ENCODE measurements at regions not wholly inside any gene's neighbourhood (a gene's known extent, or its start where the extent isn't known, plus 50 kb on each side); places are given as distances from the start of the nearest gene placed in this dataset.

DNA sequence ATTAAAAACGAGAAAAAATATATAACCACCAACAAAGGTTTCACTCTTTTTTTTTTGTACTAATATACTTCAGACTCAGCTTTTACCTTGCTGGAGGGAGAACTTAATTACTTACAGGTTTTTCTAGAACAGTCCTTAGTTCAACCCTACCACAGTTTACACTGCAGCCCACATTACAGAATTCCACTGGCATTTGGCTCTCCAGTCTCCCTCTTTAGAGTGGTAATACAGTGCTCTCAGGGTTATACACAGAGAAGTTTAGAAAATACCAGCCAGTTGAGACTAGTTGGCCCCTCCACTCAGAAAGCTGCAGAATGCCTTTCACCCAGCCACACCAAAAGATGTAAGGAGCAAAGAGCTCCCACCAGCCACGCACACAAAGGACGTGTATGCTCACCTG lies 122.3 kb upstream of the DIO3 start:
- TF ChIP-seq, protein P1, sequence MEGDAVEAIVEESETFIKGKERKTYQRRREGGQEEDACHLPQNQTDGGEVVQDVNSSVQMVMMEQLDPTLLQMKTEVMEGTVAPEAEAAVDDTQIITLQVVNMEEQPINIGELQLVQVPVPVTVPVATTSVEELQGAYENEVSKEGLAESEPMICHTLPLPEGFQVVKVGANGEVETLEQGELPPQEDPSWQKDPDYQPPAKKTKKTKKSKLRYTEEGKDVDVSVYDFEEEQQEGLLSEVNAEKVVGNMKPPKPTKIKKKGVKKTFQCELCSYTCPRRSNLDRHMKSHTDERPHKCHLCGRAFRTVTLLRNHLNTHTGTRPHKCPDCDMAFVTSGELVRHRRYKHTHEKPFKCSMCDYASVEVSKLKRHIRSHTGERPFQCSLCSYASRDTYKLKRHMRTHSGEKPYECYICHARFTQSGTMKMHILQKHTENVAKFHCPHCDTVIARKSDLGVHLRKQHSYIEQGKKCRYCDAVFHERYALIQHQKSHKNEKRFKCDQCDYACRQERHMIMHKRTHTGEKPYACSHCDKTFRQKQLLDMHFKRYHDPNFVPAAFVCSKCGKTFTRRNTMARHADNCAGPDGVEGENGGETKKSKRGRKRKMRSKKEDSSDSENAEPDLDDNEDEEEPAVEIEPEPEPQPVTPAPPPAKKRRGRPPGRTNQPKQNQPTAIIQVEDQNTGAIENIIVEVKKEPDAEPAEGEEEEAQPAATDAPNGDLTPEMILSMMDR (IDR thresholded peaks at IDR 0.05): no peak
- TF ChIP-seq POLR2A (IDR thresholded peaks at IDR 0.05): no peak
